WERI-Rb-1 (cell line): ENCODE measurements at regions not wholly inside any gene's neighbourhood (a gene's known extent, or its start where the extent isn't known, plus 50 kb on each side); places are given as distances from the start of the nearest gene placed in this dataset.

Source experiments
- DNase-seq: peaks from one replicate; pipeline ENCODE4 v3.0.0-alpha.2; 2020
- H3K27ac ChIP-seq: fragments of 250-450 bp; sonication (Bioruptor Pico); 2 replicates; pipeline ENCODE4 v1.5.1; 2020; ENCODE audit warnings: mild to moderate bottlenecking, moderate library complexity
- H3K27me3 ChIP-seq: fragments of 250-450 bp; sonication (Bioruptor Pico); 2 replicates; pipeline ENCODE4 v1.5.1; 2021; ENCODE audit warnings: mild to moderate bottlenecking, low read depth, moderate library complexity; ENCODE audit not compliant: insufficient read depth, severe bottlenecking
- H3K36me3 ChIP-seq: fragments of 250-450 bp; sonication (Bioruptor Pico); 2 replicates; pipeline ENCODE4 v1.5.1; 2020; ENCODE audit warnings: mild to moderate bottlenecking, moderate library complexity
- H3K4me3 ChIP-seq: 2 replicates; pipeline ENCODE4 v1.5.1; 2011; ENCODE audit warnings: low read depth, mild to moderate bottlenecking, control low read depth, low read length
- H3K9me3 ChIP-seq: fragments of 250-450 bp; sonication (Bioruptor Pico); 2 replicates; pipeline ENCODE4 v1.5.1; 2021; ENCODE audit warnings: mild to moderate bottlenecking, moderate library complexity; ENCODE audit not compliant: severe bottlenecking
- CTCF ChIP-seq: IDR thresholded peaks from 2 replicates; pipeline ENCODE4 v1.5.1; 2011; ENCODE audit warnings: low read depth, mild to moderate bottlenecking, control low read depth, inconsistent platforms, low read length

GRCh38 chr20:11437090-11437489 is 480.6 kb upstream of the BTBD3 start:
- TF ChIP-seq CTCF: no peak
- Histone ChIP-seq H3K4me3 (no peak overlapping the region), H3K9me3 (peaks cover 6% of the 10 kb centered on the region), H3K27me3 (no peaks in the 10 kb centered on the region), H3K36me3 (no peaks in the 10 kb centered on the region), H3K27ac (no peak overlapping the region)
- DNase-seq: no peak

GRCh38 chr20:11437611-11438380 is 479.9 kb upstream of the BTBD3 start:
- Histone ChIP-seq H3K36me3 (no peaks in the 10 kb centered on the region), H3K27ac (no peak overlapping the region), H3K27me3 (no peaks in the 10 kb centered on the region), H3K4me3 (no peak overlapping the region), H3K9me3 (peaks cover 6% of the 10 kb centered on the region)
- TF ChIP-seq CTCF: no peak
- DNase-seq: no peak

DNA sequence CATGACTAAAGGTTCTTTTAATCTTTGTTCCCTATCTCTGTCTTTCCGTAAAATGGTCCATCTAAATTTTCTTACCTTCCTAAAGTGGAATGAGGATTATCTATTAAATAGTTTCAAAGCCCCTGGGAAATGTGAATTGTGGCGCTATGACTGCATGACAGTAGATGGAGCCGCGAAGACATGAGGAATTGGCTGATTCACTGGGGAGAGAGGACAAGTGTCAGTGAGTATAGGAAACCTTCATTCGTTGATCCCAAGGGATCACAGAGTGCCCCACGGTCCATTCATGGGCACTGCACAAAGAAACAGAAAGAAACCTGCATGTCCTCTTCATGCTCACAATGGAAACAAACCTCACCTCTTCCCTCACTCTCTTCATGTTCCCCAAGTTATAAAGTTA is 479.3 kb upstream of the BTBD3 start:
- Histone ChIP-seq H3K36me3 (no peaks in the 10 kb centered on the region), H3K27ac (no peak overlapping the region), H3K27me3 (no peaks in the 10 kb centered on the region), H3K4me3 (no peak overlapping the region), H3K9me3 (peaks cover 6% of the 10 kb centered on the region)
- DNase-seq: no peak
- TF ChIP-seq CTCF: no peak

- Histone ChIP-seq H3K4me3 (no peak overlapping the region), H3K9me3 (no peaks in the 10 kb centered on the region), H3K27ac (no peak overlapping the region), H3K27me3 (no peaks in the 10 kb centered on the region), H3K36me3 (no peaks in the 10 kb centered on the region)
- TF ChIP-seq CTCF: no peak
- no peak for DNase-seq
Measured at GRCh38 chr20:11443382-11444119, 474.1 kb upstream of the BTBD3 start.

DNA sequence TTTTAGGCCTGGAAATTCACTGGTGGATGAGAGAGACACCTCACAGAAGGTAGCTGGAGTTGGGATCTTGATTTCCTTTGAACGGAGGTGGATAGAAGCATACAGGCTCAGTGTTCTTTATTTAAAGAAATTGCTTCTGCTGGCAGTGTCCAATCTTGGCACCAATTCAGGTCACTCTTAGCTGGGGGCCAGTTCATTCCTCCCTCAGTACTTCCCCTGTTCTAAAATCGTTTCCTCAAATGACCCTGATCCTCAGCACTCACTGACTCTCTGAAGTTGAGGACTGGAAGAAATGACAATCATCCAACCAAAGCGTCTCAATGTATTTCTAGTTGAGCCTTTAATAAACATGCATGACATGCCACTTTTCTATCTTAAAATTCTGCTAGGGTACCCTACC is 472.5 kb upstream of the BTBD3 start:
- H3K36me3 ChIP-seq: no peaks in the 10 kb centered on the region
- no peak overlapping the region for H3K27ac ChIP-seq
- no peaks in the 10 kb centered on the region for H3K9me3 ChIP-seq
- no peak for TF ChIP-seq CTCF
- DNase-seq: no peak
- H3K27me3 ChIP-seq: no peaks in the 10 kb centered on the region
- no peak overlapping the region for H3K4me3 ChIP-seq
